ENCODE measurements at regions not wholly inside any gene's neighbourhood (a gene's known extent, or its start where the extent isn't known, plus 50 kb on each side); places are given as distances from the start of the nearest gene placed in this dataset.

DNA sequence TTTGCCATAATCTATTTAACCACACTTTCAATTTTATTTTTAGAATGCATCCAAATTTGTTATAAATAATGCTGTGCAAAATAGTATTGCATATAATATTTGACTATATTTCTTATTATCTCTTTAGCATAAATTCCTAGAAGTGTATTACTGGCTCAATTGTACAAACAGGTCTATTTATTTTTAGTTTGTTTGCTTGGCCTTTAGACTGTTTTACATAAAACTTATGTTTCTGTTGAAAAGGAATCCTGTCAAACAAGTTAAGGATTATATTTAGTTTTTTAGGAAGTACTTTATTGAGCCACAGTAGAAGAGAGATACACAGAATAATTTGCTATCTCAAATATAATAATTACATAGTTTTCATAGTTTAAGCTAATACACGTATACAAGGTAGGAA, 413.8 kb downstream of the GBA3 start:
- ATAC-seq: no peak
- DNase-seq: no peak
- no peaks in the 10 kb centered on the region for H3K36me3 ChIP-seq

DNA sequence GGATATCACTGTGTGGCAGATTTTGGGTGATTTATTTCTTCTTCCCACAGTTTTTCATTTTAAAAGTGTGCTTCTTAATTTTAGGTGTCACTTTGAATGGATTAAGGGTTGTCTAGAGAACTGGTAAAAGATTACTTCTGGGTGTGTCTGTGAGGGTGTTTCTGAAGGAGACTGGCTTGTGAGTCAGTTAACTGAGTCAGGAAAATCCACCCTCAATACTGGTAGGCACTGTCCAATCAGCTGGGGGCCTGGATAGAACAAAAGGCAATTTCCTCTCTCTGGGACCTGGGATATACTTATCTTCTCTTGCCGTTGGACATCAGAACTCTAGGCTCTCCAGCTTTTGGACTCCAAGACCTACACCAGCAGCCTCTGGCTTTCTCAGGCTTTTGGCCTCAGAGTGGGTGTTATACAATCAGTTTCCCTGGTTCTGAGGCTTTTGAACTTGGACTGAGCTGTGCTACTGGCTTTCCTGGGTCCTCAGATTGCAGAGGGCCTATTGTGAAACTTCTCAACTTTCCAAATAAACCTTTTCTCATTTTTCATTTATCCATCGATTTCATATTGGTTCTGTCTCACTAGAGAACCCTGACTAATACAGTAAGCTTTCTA, 413.1 kb downstream of the GBA3 start:
- no peak overlapping the region for H3K27ac ChIP-seq

More for the DNA sequence above, 413.8 kb downstream of the GBA3 start:
- no peaks in the 10 kb centered on the region for H3K9me3 ChIP-seq
- TF ChIP-seq, protein P1, sequence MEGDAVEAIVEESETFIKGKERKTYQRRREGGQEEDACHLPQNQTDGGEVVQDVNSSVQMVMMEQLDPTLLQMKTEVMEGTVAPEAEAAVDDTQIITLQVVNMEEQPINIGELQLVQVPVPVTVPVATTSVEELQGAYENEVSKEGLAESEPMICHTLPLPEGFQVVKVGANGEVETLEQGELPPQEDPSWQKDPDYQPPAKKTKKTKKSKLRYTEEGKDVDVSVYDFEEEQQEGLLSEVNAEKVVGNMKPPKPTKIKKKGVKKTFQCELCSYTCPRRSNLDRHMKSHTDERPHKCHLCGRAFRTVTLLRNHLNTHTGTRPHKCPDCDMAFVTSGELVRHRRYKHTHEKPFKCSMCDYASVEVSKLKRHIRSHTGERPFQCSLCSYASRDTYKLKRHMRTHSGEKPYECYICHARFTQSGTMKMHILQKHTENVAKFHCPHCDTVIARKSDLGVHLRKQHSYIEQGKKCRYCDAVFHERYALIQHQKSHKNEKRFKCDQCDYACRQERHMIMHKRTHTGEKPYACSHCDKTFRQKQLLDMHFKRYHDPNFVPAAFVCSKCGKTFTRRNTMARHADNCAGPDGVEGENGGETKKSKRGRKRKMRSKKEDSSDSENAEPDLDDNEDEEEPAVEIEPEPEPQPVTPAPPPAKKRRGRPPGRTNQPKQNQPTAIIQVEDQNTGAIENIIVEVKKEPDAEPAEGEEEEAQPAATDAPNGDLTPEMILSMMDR (IDR thresholded peaks at IDR 0.05): no peak
- no peaks in the 10 kb centered on the region for H3K27me3 ChIP-seq (ENCODE audit: low read depth)
- no peak overlapping the region for H3K4me3 ChIP-seq
- intact Hi-C loops (cut with DNase I): no loop called here
- no peaks in the 10 kb centered on the region for H3K4me1 ChIP-seq
- H3K27ac ChIP-seq: no peak overlapping the region

DNA sequence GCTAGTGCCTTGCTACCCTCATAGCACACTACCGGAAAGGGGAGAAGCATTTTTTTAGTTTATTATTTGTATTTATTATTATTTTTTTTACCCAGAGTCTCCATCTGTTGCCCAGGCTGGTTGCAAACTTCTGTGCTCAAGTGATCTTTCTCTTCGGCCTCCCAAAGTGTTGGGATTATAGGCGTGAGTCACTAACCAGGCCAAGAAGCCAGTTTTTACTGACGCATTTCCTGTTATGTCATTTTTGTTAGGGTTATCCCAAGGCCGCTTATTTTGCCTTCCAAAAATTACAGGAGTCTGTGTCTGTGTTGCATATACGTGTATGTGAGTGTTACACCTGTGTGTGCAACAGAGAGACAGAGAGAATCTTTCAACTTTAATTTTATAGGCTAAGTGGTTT, 404.5 kb downstream of the GBA3 start:
- H3K4me1 ChIP-seq: no peaks in the 10 kb centered on the region
- TF ChIP-seq, protein P1 (IDR thresholded peaks at IDR 0.05): no peak
- H3K27me3 ChIP-seq (ENCODE audit: low read depth): no peaks in the 10 kb centered on the region
- no peak overlapping the region for H3K4me3 ChIP-seq
- no peak for ATAC-seq
- H3K9me3 ChIP-seq: no peaks in the 10 kb centered on the region
- no peak overlapping the region for H3K27ac ChIP-seq
- no peaks in the 10 kb centered on the region for H3K36me3 ChIP-seq
- no peak for DNase-seq
- intact Hi-C loops (cut with DNase I): no loop called here

More for the DNA sequence above, 413.1 kb downstream of the GBA3 start:
- Histone ChIP-seq H3K4me1 (no peaks in the 10 kb centered on the region), H3K9me3 (no peaks in the 10 kb centered on the region), H3K4me3 (no peak overlapping the region), H3K36me3 (no peaks in the 10 kb centered on the region), H3K27me3 (ENCODE audit: low read depth) (no peaks in the 10 kb centered on the region)
- no peak for DNase-seq
- TF ChIP-seq, protein P1 (IDR thresholded peaks at IDR 0.05): no peak
- no peak for ATAC-seq
- intact Hi-C loops (cut with DNase I): no loop called here

DNA sequence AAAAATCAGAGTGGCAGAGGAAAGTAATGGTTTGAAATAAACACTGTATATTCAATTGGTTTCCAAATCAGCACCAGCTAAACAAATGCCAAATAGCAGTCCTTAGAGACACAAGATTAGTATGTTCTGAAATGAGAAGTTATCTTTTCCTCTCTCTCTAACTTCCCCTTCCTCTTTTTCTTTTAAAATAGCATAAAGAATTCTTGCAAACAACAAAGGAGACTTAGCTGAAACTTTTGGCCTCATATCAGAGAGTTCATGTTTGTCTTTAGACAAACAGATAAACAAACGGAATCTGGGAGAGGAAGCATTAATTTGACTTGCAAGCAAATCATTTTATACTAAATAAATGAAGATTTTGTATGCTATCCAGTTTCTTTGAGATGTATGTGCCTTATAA, 399.0 kb downstream of the GBA3 start:
- no peak overlapping the region for H3K4me3 ChIP-seq
- ATAC-seq (no peak), DNase-seq (no peak)
- no peak overlapping the region for H3K27ac ChIP-seq
- H3K9me3 ChIP-seq: no peaks in the 10 kb centered on the region
- intact Hi-C loops (cut with DNase I): no loop called here
- H3K36me3 ChIP-seq: no peaks in the 10 kb centered on the region
- TF ChIP-seq, protein P1 (IDR thresholded peaks at IDR 0.05): no peak
- H3K27me3 ChIP-seq (ENCODE audit: low read depth): no peaks in the 10 kb centered on the region
- H3K4me1 ChIP-seq: no peaks in the 10 kb centered on the region

DNA sequence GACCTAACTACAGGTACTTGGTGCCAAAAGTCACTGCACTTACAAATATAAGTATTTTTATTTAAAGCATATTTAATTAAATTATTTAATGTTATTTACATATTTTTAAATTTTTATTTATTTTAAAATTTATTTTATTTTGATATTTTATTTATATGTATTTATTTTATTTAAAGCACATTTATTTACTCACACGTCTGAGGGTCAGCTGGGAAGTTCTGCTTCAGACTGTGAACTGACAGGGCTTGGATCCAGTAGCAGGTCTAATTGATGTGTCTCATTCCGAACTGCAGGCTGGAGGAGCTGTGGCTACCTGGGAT, 392.5 kb downstream of the GBA3 start:
- no peak overlapping the region for H3K4me3 ChIP-seq
- DNase-seq (no peak), ATAC-seq (no peak)
- no peaks in the 10 kb centered on the region for H3K36me3 ChIP-seq
- no peaks in the 10 kb centered on the region for H3K27me3 ChIP-seq (ENCODE audit: low read depth)
- H3K4me1 ChIP-seq: no peaks in the 10 kb centered on the region
- H3K9me3 ChIP-seq: no peaks in the 10 kb centered on the region
- TF ChIP-seq, protein P1 (IDR thresholded peaks at IDR 0.05): no peak
- H3K27ac ChIP-seq: no peak overlapping the region
- intact Hi-C loops (cut with DNase I): no loop called here
